CD14-positive monocyte (primary cell): ENCODE measurements at regions not wholly inside any gene's neighbourhood (a gene's known extent, or its start where the extent isn't known, plus 50 kb on each side); places are given as distances from the start of the nearest gene placed in this dataset.

Experiments used
- DNase-seq, 3 donors: peaks; one replicate each; pipeline ENCODE4 v3.0.0-alpha.2; 2011 to 2022
- H2AFZ ChIP-seq: 2 replicates; pipeline ENCODE4 v1.6.0; 2012; ENCODE audit warnings: mild to moderate bottlenecking, low read depth, low read length, inconsistent platforms; ENCODE audit not compliant: insufficient read depth, poor library complexity, severe bottlenecking
- H3K27ac ChIP-seq, 2 donors: 1 replicate in 1 of 2; 2 replicates in 1 of 2; pipeline ENCODE4 v1.5.1; 2012 to 2013; ENCODE audit warnings: low read length in 2 of 2, control low read depth in 1 of 2, inconsistent platforms in 1 of 2, low read depth in 1 of 2, mild to moderate bottlenecking in 1 of 2
- H3K27me3 ChIP-seq, 2 donors: one replicate each; pipeline versions ENCODE4 v1.6.0 to v1.6.1; 2011 to 2013; ENCODE audit warnings: low read length in 2 of 2; ENCODE audit not compliant: control insufficient read depth in 2 of 2, insufficient read depth in 2 of 2
- H3K36me3 ChIP-seq, 2 donors: replicated peaks in 1 of 2; 1 replicate in 1 of 2; 2 replicates in 1 of 2; pipeline versions ENCODE4 v1.5.1 to v1.6.1; 2012 to 2013; ENCODE audit warnings: low read length in 2 of 2, control low read depth in 1 of 2, inconsistent platforms in 1 of 2, mild to moderate bottlenecking in 1 of 2; ENCODE audit not compliant: insufficient read depth in 2 of 2, control insufficient read depth in 1 of 2
- H3K4me1 ChIP-seq, 2 donors: 1 replicate in 1 of 2; 2 replicates in 1 of 2; pipeline versions ENCODE4 v1.5.1 to v1.6.1; 2012 to 2013; ENCODE audit warnings: low read length in 2 of 2, control low read depth in 1 of 2, inconsistent platforms in 1 of 2, mild to moderate bottlenecking in 1 of 2, moderate library complexity in 1 of 2; ENCODE audit not compliant: insufficient read depth in 2 of 2, control insufficient read depth in 1 of 2
- H3K4me2 ChIP-seq: replicated peaks from 2 replicates; pipeline ENCODE3; 2012; ENCODE audit warnings: low read length, moderate library complexity, mild to moderate bottlenecking; ENCODE audit not compliant: poor library complexity, severe bottlenecking; ENCODE audit errors: extremely low read depth
- H3K4me3 ChIP-seq, 3 experiments: fragments of 200-600 bp in 1 of 3; sonication (generic) in 1 of 3; replicated peaks in 1 of 3; 1 replicate in 2 of 3; 2 replicates in 1 of 3; pipeline ENCODE4 v1.5.1; 2011 to 2013; ENCODE audit warnings: low read length in 3 of 3, mild to moderate bottlenecking in 3 of 3, control low read depth in 2 of 3, low read depth in 2 of 3, inconsistent platforms in 1 of 3, moderate library complexity in 1 of 3
- H3K79me2 ChIP-seq: 2 replicates; pipeline ENCODE4 v1.6.0; 2012; ENCODE audit warnings: mild to moderate bottlenecking, control low read depth, inconsistent platforms, low read length, moderate library complexity; ENCODE audit not compliant: insufficient read depth
- H3K9ac ChIP-seq: 2 replicates; pipeline ENCODE4 v1.6.0; 2017; ENCODE audit warnings: low read length, mild to moderate bottlenecking; ENCODE audit not compliant: insufficient read depth, poor library complexity, severe bottlenecking
- H3K9me3 ChIP-seq, 2 donors: replicated peaks in 1 of 2; 1 replicate in 1 of 2; 2 replicates in 1 of 2; pipeline versions ENCODE4 v1.5.1 to v1.6.1; 2012 to 2013; ENCODE audit warnings: low read length in 2 of 2, control low read depth in 1 of 2; ENCODE audit not compliant: control insufficient read depth in 1 of 2, insufficient read depth in 1 of 2
- H4K20me1 ChIP-seq: 2 replicates; pipeline ENCODE4 v1.6.0; 2012; ENCODE audit warnings: mild to moderate bottlenecking, low read length, control low read depth, moderate library complexity; ENCODE audit not compliant: insufficient read depth
- H3K27ac Mint-ChIP-seq, 7 donors: one replicate each; pipeline ENCODE4 v1.8.0; 2020; ENCODE audit warnings: mild to moderate bottlenecking in 7 of 7, mixed read lengths in 7 of 7, moderate library complexity in 6 of 7, inconsistent platforms in 2 of 7
- H3K27me3 Mint-ChIP-seq, 3 donors: one replicate each; pipeline ENCODE4 v1.8.0; 2021 to 2022; ENCODE audit warnings: low read depth in 3 of 3, mild to moderate bottlenecking in 3 of 3, mixed read lengths in 3 of 3, moderate library complexity in 3 of 3, inconsistent platforms in 1 of 3
- H3K36me3 Mint-ChIP-seq, 2 donors: one replicate each; pipeline ENCODE4 v1.8.0; 2020; ENCODE audit warnings: mixed read lengths in 2 of 2, inconsistent platforms in 1 of 2, mild to moderate bottlenecking in 1 of 2
- H3K4me1 Mint-ChIP-seq: one replicate; pipeline ENCODE4 v1.8.0; 2020; ENCODE audit warnings: mild to moderate bottlenecking, mixed read lengths
- H3K4me3 Mint-ChIP-seq, 2 donors: one replicate each; pipeline ENCODE4 v1.8.0; 2020; ENCODE audit warnings: mild to moderate bottlenecking in 2 of 2, mixed read lengths in 2 of 2, moderate library complexity in 1 of 2
- H3K9me3 Mint-ChIP-seq, 7 donors: one replicate each; pipeline ENCODE4 v1.8.0; 2020 to 2022; ENCODE audit warnings: mixed read lengths in 7 of 7, mild to moderate bottlenecking in 6 of 7, moderate library complexity in 6 of 7, inconsistent platforms in 2 of 7
- CTCF ChIP-seq: fragments of 200-600 bp; IDR thresholded peaks from one replicate; pipeline ENCODE4 v1.8.0; 2022; ENCODE audit warnings: antibody characterized with exemption, mild to moderate bottlenecking
- WGBS: methylation state at CpG from one replicate; pipeline ENCODE4 v1.1.5; 2013; ENCODE audit warnings: missing lambda C conversion rate; ENCODE audit not compliant: insufficient coverage; 5-methylcytosine and 5-hydroxymethylcytosine counted together
- intact Hi-C, 2 donors: fragments of 100-400 bp; cut with micrococcal nuclease; formaldehyde crosslinking; loops; one replicate each; pipeline versions ENCODE4 v1.15.0 to v1.15.1; 2023

- Mint-ChIP-seq H3K4me3 (no peak overlapping the region), H3K9me3 (peaks cover 0 to 8% (median 2%) of the 10 kb centered on the region in 7 donors), H3K27ac (no peak overlapping the region), H3K36me3 (no peaks in the 10 kb centered on the region), H3K4me1 (no peaks in the 10 kb centered on the region), H3K27me3 (no peaks in the 10 kb centered on the region)
- H3K9ac ChIP-seq: no peak overlapping the region
- no peak overlapping the region for H2AFZ ChIP-seq
- no peak overlapping the region for H3K4me2 ChIP-seq
- H3K79me2 ChIP-seq: no peaks in the 10 kb centered on the region
- no peak overlapping the region for H3K27ac ChIP-seq
- no peak overlapping the region for H3K4me3 ChIP-seq
- intact Hi-C loops: no loop called here
- DNase-seq: no peak
- no peak for TF ChIP-seq CTCF
- H3K9me3 ChIP-seq: no peaks in the 10 kb centered on the region
- H3K27me3 ChIP-seq: no peaks in the 10 kb centered on the region
- no CpG with 5 or more reads among the region's 11 CpGs for WGBS
- H3K36me3 ChIP-seq: no peaks in the 10 kb centered on the region
- no peaks in the 10 kb centered on the region for H3K4me1 ChIP-seq
- no peaks in the 10 kb centered on the region for H4K20me1 ChIP-seq
These were observed 151.1 kb upstream of the JAG1 start for GRCh38 chr20:10824750-10825500.

- no peaks in the 10 kb centered on the region for H3K4me1 Mint-ChIP-seq
- no peak overlapping the region for H3K4me3 ChIP-seq
- H3K4me2 ChIP-seq: no peak overlapping the region
- H4K20me1 ChIP-seq: no peaks in the 10 kb centered on the region
- no peak overlapping the region for H3K27ac ChIP-seq
- no peaks in the 10 kb centered on the region for H3K9me3 ChIP-seq
- H3K36me3 Mint-ChIP-seq: no peaks in the 10 kb centered on the region
- no peaks in the 10 kb centered on the region for H3K36me3 ChIP-seq
- H3K9me3 Mint-ChIP-seq: peaks cover 0 to 4% (median 0%) of the 10 kb centered on the region in 7 donors
- no peak overlapping the region for H2AFZ ChIP-seq
- intact Hi-C loops: no loop called here
- no peak overlapping the region for H3K9ac ChIP-seq
- TF ChIP-seq CTCF: no peak
- no peaks in the 10 kb centered on the region for H3K79me2 ChIP-seq
- no peak for DNase-seq
- H3K27me3 ChIP-seq: no peaks in the 10 kb centered on the region
- H3K4me1 ChIP-seq: no peaks in the 10 kb centered on the region
- no peak overlapping the region for H3K4me3 Mint-ChIP-seq
- no CpG with 5 or more reads among the region's 1 CpG for WGBS
- H3K27me3 Mint-ChIP-seq: no peaks in the 10 kb centered on the region
- H3K27ac Mint-ChIP-seq: no peak overlapping the region
These were observed 152.3 kb upstream of the JAG1 start for GRCh38 chr20:10826111-10826510.
